GM12875 (cell line): ENCODE measurements at regions not wholly inside any gene's neighbourhood (a gene's known extent, or its start where the extent isn't known, plus 50 kb on each side); places are given as distances from the start of the nearest gene placed in this dataset.

Experiments
- H3K4me3 ChIP-seq: one replicate; pipeline ENCODE4 v1.5.1; 2011; ENCODE audit warnings: low read depth, low read length, control low read depth
- TF ChIP-seq, protein P1 (sequence below): IDR thresholded peaks from 2 replicates; pipeline ENCODE4 v1.5.1; 2011; ENCODE audit warnings: low read depth, mild to moderate bottlenecking, control low read depth, inconsistent platforms, low read length, moderate library complexity, borderline replicate concordance; ENCODE audit not compliant: insufficient read depth

DNA sequence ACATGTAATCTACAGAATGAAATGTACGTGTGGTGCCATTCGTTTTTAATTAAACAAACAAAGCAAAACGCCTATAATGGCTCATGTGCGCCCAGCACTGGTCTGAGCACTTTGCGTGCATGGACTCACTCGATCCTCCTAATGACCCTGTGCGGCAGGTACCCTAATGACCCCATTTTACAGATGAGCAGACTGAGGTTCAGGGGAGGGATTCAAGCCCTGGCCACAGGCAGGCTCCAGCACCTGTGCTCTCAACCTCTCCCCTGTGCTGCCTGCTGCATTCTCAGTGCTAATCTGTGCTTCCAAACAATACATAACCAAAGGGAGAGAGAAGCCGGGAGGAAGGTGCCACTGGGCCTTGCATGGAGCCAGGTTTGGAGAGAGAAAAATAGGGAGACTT lies 124.2 kb upstream of the ZBTB40 start:
- no peak overlapping the region for H3K4me3 ChIP-seq
- TF ChIP-seq, protein P1, sequence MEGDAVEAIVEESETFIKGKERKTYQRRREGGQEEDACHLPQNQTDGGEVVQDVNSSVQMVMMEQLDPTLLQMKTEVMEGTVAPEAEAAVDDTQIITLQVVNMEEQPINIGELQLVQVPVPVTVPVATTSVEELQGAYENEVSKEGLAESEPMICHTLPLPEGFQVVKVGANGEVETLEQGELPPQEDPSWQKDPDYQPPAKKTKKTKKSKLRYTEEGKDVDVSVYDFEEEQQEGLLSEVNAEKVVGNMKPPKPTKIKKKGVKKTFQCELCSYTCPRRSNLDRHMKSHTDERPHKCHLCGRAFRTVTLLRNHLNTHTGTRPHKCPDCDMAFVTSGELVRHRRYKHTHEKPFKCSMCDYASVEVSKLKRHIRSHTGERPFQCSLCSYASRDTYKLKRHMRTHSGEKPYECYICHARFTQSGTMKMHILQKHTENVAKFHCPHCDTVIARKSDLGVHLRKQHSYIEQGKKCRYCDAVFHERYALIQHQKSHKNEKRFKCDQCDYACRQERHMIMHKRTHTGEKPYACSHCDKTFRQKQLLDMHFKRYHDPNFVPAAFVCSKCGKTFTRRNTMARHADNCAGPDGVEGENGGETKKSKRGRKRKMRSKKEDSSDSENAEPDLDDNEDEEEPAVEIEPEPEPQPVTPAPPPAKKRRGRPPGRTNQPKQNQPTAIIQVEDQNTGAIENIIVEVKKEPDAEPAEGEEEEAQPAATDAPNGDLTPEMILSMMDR, result no peak

DNA sequence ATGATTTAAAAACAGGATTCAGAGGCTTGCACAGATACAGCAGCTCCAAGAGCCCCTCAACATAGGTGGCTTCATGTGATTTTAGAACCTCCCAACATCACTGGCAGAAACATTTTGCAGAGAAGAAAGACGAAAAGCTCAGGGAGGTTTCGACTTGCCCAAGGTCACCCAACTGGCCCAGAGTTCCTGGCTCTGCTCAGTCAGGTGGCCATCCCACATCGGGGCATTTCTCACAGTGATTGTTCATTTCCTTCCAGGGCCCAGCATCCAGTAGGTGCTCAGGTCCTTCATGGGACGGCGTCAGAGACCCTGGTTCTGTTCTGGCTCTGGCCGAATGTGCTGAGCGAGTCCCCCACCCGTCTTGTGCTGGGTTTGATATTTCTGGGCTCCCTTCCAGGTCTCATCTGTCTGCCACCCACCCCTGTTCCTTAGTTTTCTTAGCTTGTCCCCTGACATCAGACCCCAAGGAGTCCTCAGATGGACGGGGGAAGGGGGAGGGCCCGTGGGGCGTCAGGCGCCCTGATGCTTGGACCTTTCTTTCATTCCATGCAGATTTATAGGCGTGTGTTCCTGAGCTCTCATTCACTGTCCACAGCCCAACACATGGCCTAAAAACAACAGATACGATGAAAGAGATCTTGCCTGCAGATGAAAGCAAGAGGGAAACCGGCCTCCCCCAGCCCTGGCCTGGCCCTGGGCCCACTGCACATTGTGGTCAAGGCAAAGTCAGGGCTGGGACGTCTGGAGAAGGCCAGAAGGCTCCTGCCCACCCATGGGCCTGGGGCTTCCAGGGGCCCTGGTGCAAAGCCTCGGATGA lies 123.1 kb upstream of the ZBTB40 start:
- no peak overlapping the region for H3K4me3 ChIP-seq
- TF ChIP-seq, protein P1, result no peak

DNA sequence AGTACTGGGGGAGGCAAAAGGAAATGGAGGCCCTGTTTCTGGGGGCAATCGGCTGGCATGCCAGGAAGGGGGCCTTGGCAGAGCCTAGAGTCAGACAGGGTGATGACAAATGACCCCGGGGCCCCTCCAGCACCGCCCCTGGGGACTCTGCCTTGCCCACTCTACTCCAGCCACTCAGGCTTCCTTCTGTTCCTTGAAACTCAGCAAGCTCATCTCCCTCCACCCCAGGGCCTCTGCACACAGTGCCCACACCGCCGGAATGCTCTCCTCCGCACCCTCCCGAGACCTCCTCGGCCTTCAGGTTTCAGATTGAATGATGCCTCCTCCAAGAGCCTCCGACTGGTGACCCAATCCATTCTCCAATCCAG lies 122.5 kb upstream of the ZBTB40 start:
- H3K4me3 ChIP-seq, result no peak overlapping the region
- TF ChIP-seq, protein P1, result no peak

DNA sequence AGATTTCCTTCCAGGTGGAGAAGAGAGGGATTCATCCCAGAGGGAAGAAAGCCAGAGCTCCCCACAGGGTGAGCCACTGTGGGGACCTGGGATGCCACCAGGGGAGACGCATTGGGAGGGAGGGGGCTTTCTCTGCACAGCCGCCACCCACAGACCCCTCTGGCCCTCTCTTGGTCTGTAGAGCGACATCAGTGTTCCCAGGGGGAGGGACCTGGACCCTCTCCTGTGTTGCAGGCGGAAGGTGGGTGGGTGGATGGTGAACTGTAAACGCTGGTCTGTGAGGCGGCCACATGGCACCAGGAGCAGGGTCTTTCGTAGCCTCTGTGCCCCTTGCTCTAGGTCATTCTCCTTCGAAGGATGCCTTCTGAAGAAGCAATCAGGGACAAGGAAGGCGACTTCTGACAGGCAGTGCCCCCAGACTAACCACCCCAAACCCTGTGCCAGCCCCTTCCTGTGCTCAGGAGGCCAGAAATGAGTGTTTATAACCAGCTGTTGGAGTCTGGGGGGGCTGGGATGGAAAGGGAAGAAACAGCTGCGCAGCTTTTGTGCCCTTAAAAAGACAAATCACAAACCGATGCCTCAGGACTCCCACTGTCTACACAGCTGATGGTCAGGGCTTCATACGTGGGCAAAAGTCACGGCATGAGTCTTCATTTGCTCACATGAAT lies 121.4 kb upstream of the ZBTB40 start:
- TF ChIP-seq, protein P1, result no peak
- no peak overlapping the region for H3K4me3 ChIP-seq

DNA sequence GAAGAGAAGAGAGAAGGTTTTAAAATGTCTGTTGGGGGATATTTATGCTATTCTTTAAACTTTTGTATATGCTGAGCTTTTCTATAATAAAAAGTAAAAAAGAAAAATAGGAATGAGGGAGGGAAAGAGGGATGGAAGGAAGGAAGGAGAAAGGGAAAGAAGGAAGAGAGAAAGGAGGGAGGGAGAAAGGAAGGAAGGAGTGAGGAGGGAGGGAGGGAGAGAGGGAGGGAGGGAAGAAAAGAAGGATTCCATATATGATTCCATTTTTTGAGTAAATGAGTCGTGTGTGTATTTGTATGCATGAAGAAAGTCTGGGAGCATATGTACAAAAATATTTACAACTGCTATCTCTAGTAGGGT lies 120.9 kb upstream of the ZBTB40 start:
- TF ChIP-seq, protein P1, result no peak
- H3K4me3 ChIP-seq, result no peak overlapping the region

DNA sequence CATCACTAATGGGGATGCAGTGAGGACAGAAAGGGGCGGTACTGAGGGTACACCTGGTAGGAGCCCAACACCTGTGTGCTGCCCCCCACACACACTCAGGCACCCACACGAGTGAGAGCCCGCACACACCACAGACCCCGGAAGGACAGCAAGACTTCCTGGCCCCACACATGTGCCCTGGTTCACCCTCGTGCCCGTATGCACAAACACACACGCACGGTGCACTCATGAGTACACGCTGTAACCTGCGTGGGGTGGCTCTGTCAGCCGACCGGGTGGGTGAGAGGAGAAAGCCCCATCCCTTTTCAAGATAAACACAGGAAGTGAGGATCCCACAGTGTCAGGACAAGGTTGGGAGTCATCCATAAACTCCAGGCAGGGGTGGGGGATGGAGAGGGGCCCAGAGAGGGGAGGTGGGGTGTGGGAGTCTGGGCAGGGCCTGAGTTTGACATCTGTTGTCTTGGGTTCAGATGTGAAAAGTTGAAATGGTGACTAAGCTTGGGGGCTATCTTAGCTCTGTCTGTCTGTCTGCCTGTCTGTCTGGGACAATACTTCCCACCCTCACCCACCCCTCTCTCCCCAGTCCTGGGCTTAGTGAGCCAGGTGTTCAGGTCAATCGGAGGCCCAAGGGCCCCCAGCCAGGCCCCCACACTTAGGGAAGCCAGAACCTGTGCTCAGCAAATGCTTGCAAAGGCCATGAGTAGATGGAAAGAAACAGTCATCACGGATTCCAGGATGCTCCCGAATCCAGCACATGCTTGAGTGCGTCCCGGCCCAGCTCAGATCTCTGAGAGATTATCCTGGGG lies 119.8 kb upstream of the ZBTB40 start:
- TF ChIP-seq, protein P1, result no peak
- H3K4me3 ChIP-seq, result no peak overlapping the region
